ENCODE measurements at regions not wholly inside any gene's neighbourhood (a gene's known extent, or its start where the extent isn't known, plus 50 kb on each side); places are given as distances from the start of the nearest gene placed in this dataset.

GRCh38 chr17:71113347-71113746 lies 944.0 kb downstream of the KCNJ2 start:
- intact Hi-C loops (cut with DNase I), result no loop called here

GRCh38 chr17:71114911-71115668 lies 945.8 kb downstream of the KCNJ2 start:
- no peaks in the 10 kb centered on the region for H3K36me3 ChIP-seq
- H3K4me3 ChIP-seq, result no peak overlapping the region
- ATAC-seq (peak; percentile 24 to 61 (median 44)), DNase-seq (no peak)
- peaks cover 0 to 27% (median 9%) of the 10 kb centered on the region in 4 donors for H3K4me1 ChIP-seq
- WGBS (ENCODE audit: insufficient coverage, low coverage, low lambda C conversion rate, missing lambda C conversion rate), result 62% methylated on average over 7 of the region's 7 CpGs
- intact Hi-C loops (cut with DNase I), result no loop called here
- TF ChIP-seq, protein P1, sequence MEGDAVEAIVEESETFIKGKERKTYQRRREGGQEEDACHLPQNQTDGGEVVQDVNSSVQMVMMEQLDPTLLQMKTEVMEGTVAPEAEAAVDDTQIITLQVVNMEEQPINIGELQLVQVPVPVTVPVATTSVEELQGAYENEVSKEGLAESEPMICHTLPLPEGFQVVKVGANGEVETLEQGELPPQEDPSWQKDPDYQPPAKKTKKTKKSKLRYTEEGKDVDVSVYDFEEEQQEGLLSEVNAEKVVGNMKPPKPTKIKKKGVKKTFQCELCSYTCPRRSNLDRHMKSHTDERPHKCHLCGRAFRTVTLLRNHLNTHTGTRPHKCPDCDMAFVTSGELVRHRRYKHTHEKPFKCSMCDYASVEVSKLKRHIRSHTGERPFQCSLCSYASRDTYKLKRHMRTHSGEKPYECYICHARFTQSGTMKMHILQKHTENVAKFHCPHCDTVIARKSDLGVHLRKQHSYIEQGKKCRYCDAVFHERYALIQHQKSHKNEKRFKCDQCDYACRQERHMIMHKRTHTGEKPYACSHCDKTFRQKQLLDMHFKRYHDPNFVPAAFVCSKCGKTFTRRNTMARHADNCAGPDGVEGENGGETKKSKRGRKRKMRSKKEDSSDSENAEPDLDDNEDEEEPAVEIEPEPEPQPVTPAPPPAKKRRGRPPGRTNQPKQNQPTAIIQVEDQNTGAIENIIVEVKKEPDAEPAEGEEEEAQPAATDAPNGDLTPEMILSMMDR (IDR thresholded peaks at IDR 0.05), result no peak
- no peak for TF ChIP-seq POLR2A (IDR thresholded peaks at IDR 0.05)
- H3K27me3 ChIP-seq, result no peaks in the 10 kb centered on the region
- H3K27ac ChIP-seq, result peak overlapping the region in 1 of 3 donors; percentile 54
- H3K9me3 ChIP-seq, result no peaks in the 10 kb centered on the region

More at GRCh38 chr17:71113347-71113746, 944.0 kb downstream of the KCNJ2 start:
- Histone ChIP-seq H3K36me3 (no peaks in the 10 kb centered on the region), H3K4me1 (peaks cover 0 to 30% (median 11%) of the 10 kb centered on the region in 4 donors), H3K9me3 (no peaks in the 10 kb centered on the region), H3K4me3 (no peak overlapping the region), H3K27ac (no peak overlapping the region), H3K27me3 (no peaks in the 10 kb centered on the region)
- WGBS (ENCODE audit: insufficient coverage, low coverage, low lambda C conversion rate, missing lambda C conversion rate), result 80% methylated on average over 4 of the region's 4 CpGs
- TF ChIP-seq POLR2A (IDR thresholded peaks at IDR 0.05), result no peak
- TF ChIP-seq, protein P1 (IDR thresholded peaks at IDR 0.05), result no peak
- ATAC-seq, result no peak
- DNase-seq, result no peak

DNA sequence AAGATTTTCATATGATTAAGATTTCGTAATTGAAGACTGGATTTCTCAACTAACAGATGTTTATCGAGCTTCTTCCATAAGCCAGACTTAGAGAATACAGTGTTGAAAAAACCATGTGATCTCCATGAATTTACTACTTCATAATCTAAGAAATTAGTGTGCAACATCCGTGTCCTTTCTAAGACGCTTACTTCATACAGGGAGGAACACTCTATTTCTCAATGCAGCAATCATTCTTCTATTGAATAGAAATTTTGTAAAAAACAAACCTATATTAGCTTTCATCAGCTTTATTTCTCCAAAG lies 946.3 kb downstream of the KCNJ2 start:
- Histone ChIP-seq H3K9me3 (no peaks in the 10 kb centered on the region), H3K4me1 (peaks cover 0 to 23% (median 7%) of the 10 kb centered on the region in 4 donors), H3K27me3 (no peaks in the 10 kb centered on the region), H3K27ac (peak overlapping the region in 1 of 3 donors; percentile 54), H3K4me3 (no peak overlapping the region), H3K36me3 (no peaks in the 10 kb centered on the region)
- WGBS (ENCODE audit: insufficient coverage, low coverage, low lambda C conversion rate, missing lambda C conversion rate), result 44% methylated on average over 4 of the region's 4 CpGs
- intact Hi-C loops (cut with DNase I), result no loop called here
- peak in 1 of 4 donors; percentile 13 for ATAC-seq
- no peak for DNase-seq
- TF ChIP-seq POLR2A (IDR thresholded peaks at IDR 0.05), result no peak
- TF ChIP-seq, protein P1 (IDR thresholded peaks at IDR 0.05), result no peak

DNA sequence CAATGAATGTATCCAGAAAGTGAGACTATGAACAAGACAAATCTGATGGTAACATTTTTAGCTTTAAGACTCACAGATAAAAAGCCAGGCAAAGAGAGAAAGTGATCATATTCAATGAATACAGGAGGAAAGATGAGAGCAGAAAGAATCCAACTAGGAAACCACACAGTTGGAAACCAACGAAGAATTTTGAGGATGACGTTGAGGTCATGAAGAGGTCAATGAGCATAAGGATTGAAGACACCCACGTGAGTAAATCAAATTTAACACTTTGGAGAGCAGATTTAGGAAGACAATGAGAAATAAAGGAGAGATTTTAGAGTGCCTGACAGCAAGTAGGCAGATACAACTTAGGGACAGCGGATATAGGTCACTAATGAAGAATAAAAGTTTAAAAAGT lies 948.1 kb downstream of the KCNJ2 start:
- ATAC-seq, result no peak
- H3K36me3 ChIP-seq, result no peaks in the 10 kb centered on the region
- peaks cover 0 to 13% (median 0%) of the 10 kb centered on the region in 4 donors for H3K4me1 ChIP-seq
- H3K27me3 ChIP-seq, result no peaks in the 10 kb centered on the region
- intact Hi-C loops (cut with DNase I), result no loop called here
- no peak overlapping the region for H3K27ac ChIP-seq
- TF ChIP-seq, protein P1 (IDR thresholded peaks at IDR 0.05), result no peak
- TF ChIP-seq POLR2A (IDR thresholded peaks at IDR 0.05), result no peak
- H3K9me3 ChIP-seq, result no peaks in the 10 kb centered on the region
- H3K4me3 ChIP-seq, result no peak overlapping the region
- WGBS (ENCODE audit: insufficient coverage, low coverage, low lambda C conversion rate, missing lambda C conversion rate), result 55% methylated on average over 4 of the region's 4 CpGs
- no peak for DNase-seq
